ENCODE measurements at regions not wholly inside any gene's neighbourhood (a gene's known extent, or its start where the extent isn't known, plus 50 kb on each side); places are given as distances from the start of the nearest gene placed in this dataset.

DNA sequence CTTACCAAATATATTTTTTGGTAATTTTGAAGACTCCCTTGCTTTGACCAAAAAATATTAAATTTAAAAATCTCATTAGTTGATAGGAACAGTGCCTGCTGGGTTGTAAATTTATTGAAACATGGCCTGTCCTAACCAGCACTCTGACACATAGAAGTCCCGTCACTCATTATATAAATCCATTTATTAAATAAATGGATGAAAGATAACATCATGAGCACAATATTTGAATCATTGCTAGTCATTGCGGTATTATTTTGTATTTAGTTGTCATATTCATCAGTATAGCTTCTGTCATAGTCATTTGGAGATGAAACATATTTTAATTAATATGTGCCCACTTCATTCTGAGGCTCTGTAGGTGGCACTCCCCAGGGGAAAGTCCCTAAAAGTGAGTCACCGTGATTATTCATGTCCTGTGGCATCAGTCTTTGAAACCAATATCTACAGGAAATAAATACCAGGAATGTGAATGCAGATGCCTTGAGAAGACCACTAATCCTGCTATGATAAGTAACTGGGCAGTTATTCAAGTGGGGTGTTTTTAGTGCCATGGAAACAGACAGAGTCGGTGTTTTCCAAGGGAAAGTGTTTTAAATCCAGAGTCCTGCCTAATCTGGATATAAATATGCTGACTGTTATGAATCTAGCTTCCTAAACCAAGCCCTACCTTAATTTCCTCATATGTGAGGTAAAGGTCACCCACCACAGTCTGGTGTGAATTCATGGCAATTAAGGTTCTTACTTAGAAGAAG, 302.0 kb downstream of the DUSP10 start:
- DNase-seq: no peak

DNA sequence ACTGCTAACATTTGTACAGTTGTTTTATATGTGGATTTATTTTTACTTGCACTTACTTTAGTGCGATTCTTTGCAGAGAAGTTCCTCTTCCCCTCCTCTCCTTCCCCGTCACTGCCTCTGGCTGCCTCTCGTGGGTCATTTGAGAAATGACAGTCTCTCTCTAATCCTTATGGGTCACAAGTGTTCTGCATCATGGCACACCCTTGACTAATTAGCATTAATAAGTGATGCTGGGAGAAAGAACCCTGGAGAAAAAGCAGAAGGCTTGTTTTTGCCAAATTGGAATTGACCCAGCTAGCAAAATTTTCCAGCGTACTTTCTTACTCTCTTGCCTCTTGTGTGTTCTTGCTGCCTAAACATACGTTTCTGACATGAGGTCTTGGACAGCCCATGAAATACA, 301.2 kb downstream of the DUSP10 start:
- no peak for DNase-seq

- DNase-seq: no peak
Measured at GRCh38 chr1:221442056-221442455, 299.8 kb downstream of the DUSP10 start.

DNA sequence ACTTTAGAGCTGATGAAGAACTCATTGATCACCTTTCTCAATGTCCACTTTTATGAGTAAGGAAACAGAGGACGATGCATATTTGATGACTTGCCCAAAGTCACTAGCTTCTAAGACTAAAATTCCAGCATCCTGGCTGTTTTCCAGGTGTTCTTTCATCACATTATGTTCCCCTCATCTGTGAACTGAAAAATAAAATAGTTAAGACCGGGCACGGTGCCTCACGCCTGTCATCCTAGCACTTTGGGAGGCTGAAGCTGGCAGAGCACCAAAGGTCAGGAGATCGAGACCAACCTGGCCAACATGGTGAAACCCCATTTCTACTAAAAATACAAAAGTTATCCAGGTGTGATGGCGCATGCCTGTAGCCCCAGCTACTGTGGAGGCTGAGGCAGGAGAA, 297.5 kb downstream of the DUSP10 start:
- DNase-seq: no peak

GRCh38 chr1:221448585-221449175, 293.2 kb downstream of the DUSP10 start:
- DNase-seq: no peak

- DNase-seq: no peak
Measured at GRCh38 chr1:221449194-221449593, 292.7 kb downstream of the DUSP10 start.

GRCh38 chr1:221449801-221450470, 292.0 kb downstream of the DUSP10 start:
- no peak for DNase-seq

GRCh38 chr1:221451741-221452140, 290.1 kb downstream of the DUSP10 start:
- DNase-seq: no peak

DNA sequence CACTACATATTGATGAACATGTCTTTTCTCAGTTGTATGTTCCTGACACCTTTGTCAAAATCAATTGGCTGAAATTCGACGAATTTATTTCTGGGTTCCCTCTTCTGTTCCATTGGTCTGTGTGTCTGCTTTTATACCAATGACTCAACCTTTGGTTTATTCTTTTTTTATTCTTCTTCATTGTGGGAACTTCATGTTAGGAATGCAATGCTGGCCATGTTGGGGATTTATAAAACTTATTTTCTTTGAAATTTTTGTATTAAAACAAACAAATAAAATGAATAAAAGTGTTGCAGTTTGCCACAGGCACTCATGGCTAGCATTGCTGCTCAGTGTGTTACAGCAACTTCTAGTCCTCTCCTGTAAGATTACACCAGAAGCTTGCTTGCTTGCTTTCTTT, 287.8 kb downstream of the DUSP10 start:
- no peak for DNase-seq

DNA sequence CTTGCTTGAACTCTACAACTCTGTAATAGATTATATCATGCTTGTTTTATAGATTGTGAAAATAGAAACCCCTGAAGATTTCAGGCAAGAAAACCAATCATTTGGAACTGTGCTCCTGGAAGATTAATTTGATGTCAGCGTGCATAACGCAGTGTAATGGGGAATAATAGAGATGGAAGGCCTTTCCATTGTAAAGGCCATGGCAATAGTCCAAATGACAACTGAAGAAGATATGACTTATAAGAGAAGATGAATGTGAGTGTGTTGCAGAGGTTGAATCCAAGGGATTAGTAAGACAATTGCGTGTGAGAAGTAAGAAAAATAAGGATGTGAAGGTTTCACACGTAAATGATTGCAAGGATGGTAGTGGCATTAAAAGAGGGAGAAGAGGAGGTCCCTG, 285.0 kb downstream of the DUSP10 start:
- no peak for DNase-seq

- no peak for DNase-seq
Measured at GRCh38 chr1:221457685-221458446, 284.0 kb downstream of the DUSP10 start.

- no peak for DNase-seq
Measured at GRCh38 chr1:221458447-221459156, 283.3 kb downstream of the DUSP10 start.

- no peak for DNase-seq
Measured at GRCh38 chr1:221459558-221459957, 282.3 kb downstream of the DUSP10 start.

DNA sequence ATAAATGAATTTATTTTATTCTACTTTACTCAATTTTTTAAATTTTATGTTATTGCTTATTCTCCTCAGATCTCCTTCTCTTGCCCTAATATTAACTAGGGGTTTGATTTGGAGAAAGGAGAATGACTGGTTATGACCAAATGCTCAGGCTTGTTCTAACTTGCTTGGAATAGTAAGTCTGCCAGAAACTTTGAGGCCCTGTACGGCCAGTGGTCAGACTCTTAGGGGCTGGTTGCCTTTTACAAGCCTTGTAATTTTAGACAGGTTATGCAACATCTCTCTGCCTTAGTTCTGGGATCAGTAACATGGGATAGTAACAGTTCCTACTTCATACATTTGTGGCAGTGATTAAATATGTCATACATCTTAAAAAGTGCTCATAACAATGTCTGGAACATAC, 279.5 kb downstream of the DUSP10 start:
- no peak for DNase-seq

GRCh38 chr1:221468546-221468945, 273.3 kb downstream of the DUSP10 start:
- no peak for DNase-seq

DNA sequence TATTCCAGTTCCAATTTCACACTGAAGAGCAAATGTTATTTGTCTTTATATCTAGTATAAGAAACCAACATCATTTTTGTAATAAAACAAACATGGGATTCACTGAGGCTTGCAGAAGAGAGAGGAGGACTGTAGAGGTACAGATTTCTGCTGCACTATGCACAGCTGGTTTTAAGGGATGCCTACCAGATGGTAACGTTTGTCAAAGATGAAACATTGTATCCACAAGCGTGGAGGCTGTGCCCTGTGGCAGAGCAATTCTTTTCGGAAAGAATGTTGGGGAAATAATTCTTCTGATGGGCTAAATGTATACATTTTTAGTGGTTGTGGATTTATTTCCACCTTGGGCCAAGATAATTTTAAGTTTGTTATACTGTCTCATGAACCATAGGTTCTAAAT, 272.4 kb downstream of the DUSP10 start:
- no peak for DNase-seq

- DNase-seq: no peak
Measured at GRCh38 chr1:221470000-221470698, 271.7 kb downstream of the DUSP10 start.

DNA sequence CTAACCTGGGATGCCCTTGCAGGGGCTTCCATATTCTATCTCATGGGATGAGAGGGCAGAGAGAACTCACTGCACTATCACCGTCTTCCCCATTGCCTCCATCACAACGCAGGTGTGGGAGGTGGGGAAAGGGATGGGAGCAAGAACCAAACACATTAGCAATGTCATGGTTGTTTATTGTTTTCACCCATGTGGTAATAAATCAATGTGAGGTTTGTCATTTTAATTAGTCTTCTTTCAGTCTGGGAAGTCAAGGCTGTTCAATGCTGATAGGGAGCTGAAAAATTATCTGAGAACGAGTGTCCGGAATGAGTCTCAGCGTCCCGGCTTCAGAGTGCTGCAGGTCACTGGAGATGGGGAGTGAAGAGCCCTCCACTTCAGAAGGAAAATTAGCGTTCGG, 268.5 kb downstream of the DUSP10 start:
- no peak for DNase-seq

GRCh38 chr1:221477252-221477651, 264.6 kb downstream of the DUSP10 start:
- DNase-seq: no peak

DNA sequence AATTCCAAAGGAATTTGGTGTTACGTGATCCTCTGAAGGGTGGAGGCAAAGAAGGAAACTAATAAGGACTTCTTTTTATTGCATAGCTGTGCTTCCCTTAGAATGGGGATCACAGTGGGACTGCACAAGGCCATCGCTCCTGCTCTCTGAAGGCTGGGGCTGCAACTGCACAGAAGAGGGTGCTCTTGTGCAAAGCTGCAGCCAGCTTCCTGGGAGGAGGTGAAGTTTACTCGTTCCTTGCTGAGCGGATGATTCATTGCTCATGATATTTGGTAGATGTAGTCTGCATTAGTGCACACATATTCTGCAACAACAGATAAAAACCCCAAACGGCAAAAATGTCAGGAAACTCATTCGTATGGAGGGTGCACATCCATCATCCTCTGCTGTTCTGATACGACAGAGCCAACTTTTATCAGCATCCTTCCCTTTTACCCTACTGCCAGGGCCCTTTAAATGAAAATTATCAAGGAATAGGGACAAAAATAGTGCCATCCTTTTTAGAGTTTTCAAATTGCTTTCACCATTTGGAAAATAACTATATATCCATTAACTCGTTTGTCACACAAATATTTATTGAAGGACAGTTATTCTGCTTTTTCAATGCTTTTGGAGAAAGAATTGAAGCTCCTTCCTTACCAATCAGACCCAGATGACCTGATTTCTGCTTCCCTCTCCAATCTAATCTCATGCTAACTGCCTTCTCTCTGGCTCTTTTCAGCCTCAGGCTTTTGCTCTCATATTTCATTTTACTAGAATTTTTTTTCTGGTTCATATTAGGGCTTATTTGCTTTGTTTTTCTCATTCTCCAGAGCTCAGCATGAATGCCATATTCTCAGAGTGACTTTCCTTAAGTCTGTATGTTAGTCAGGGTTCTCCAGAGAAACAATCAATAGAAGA, 263.6 kb downstream of the DUSP10 start:
- DNase-seq: peak; percentile 14
